Activated CD8-positive, alpha-beta memory T cell treated with anti-CD3 and anti-CD28 coated beads for 1 hour (primary cell): ENCODE measurements at regions not wholly inside any gene's neighbourhood (a gene's known extent, or its start where the extent isn't known, plus 50 kb on each side); places are given as distances from the start of the nearest gene placed in this dataset.

ENCODE experiments used
- DNase-seq, 2 donors: peaks; one replicate each; pipeline ENCODE4 v3.0.0-alpha.2; 2020; ENCODE audit warnings: low read depth in 1 of 2; ENCODE audit errors: extremely low read depth in 1 of 2

DNA sequence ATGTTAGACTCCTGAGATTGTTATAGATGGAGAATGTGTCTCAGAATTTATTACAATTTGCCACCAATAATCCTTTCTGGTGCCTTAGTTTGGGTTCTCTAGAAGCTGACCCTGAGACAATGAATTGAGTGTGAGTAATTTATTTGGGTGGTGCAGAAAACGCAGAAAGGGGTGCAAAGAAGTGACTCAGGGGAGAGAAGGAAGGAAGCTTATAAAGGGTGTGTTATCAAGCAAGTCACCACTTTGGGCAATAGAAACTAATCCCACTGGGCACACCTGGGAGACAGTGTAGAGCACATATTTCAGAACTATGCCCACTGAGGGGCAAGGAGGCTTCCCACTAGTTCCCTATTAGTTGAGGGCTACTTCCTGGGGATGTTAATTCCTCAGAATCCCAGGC, 320.6 kb downstream of the MID1IP1 start:
- no peak for DNase-seq

GRCh38 chrX:39125834-39126233, 324.6 kb downstream of the MID1IP1 start:
- DNase-seq, result no peak

- no peak for DNase-seq
Measured at GRCh38 chrX:39133971-39134370, 332.7 kb downstream of the MID1IP1 start.

DNA sequence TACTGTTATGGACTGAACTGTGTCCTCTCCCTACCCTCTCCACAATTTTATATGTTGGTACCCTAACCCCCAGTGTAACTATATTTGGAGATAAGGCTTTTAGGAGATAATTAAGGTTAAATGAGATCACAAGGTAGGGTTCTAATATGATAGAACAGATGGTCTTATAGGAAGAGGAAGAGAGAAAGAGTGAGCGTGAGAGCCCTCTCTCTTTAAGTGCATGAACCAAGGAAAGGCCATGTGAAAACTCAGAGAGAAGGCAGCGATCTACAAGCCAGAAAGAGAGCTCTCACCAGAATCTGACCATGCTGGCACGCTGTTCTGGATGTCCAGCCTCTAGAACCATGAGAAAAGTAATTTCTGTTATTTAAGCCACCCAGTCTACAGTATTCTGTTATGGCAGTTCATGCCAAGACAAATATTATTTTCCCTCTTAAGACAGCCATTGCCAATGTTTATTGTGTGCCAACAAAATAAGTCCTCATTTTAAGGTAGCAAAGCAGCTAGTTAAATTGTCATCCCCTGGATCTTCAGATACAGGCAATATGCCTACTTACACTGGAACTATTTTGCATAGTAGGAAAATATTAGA, 336.2 kb downstream of the MID1IP1 start:
- no peak for DNase-seq

DNA sequence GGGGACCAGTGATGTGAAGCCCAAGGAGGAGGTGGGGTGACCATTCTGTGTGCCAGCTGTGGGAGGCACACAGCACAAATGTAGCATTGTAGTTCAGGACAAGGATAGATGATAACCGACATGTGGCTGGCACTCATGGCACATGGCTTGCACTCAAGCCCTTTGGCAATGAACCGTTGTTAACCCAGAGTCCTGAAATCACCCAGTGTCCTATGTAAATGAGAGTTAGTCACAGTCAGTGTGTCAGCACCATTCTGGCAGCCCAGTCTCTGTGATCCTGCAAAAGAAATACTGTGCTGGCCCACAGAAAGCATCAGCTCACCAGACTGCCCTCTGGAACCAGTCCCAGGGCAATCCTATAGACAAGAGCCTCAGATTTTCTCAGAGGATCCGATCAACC, 339.3 kb downstream of the MID1IP1 start:
- DNase-seq, result no peak

DNA sequence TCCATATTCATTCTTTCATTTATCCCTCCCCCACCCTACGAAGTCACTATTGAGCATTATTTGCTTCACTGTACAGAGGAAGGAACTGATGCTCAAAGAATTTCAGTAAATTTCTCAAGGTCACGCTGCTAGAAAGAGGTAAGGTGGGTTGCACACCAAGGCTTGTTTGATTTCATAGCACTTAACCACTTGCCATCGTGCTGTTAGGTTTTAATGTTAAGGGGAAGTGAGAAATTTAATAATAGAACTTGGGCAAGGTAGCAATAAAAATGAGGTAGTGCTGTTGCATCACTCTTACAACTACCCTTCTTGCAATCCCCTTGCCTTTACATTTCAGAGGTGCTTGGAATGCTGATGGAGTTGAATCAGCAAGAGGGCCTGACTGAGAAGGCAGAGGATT, 343.1 kb downstream of the MID1IP1 start:
- DNase-seq, result no peak

DNA sequence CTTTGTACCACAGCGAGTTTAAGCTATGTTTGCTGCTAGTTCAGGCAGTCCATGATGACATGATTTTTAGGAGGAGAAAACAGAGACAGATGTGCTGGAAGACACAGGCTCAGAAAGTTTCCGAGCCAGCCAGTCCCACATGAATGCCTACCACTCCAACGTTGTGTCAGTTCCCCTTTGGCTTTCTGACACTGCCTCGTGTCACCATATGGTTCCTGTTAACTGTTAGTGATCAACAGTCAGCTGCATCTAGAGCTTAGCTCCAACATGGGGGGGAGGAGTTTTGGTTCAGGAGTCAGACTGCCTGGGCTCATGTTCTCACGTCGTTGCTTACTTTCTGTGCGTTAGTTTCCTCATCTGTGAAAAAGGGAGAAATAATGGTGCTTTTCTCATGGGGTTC, 343.7 kb downstream of the MID1IP1 start:
- no peak for DNase-seq

DNA sequence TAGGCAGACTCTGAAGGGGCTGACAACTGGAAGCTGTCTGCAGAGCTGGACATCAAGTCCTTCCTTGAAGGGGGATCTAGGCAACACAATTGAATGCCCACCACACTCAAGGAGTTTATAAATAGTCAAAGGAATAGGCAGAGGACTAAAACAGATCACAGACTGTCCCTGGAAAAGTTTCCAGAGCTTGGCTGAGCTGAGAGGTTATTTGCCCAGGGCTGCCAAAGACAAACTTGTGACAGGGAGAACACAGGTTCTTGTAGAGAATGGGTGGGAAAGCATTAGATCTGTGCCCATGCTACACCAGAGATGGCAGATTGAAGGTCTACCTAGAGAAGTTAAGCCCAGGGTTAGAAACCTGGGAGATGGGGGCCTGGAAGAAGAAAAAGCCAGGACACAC, 344.6 kb downstream of the MID1IP1 start:
- DNase-seq, result no peak

DNA sequence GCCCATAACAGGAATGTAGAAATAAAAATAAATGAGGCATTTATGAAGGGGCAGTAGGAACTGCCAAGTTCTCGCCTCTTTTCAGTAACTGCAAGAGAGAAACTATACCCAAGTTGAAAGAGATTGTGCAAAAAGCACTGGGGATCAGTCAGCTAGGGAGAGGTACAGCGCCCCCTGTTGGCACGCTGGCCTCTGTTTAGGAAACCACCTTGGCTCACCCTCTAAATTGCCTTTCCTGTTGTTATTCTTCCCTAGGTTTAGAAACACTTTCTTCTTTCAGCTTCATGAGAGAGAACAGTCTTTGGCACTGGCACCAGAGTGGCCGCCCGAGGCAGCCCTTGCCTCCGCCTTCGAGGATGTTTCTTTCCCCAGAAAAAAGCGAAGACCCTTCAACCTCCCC, 348.5 kb downstream of the MID1IP1 start:
- peak in 1 of 2 donors; percentile 38 for DNase-seq

DNA sequence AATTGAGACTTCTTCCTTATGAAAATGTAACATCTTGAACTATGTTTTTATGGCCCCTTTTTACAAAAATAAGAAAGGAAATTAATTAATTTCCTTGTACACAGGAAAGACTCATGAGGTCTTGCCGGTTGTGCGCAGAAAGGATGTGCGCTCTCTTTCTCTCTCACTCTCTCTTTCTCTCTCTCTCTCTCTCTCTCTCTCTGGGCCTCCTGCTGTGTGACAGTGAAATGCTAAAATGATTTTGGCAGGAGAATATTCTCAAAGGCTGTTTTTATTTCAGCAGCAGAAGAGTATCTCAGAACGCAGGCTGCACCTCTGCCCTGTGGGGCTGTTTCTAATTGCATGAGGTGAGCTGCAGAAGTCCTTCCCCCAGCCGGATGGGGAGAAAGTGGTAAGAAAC, 349.0 kb downstream of the MID1IP1 start:
- no peak for DNase-seq

GRCh38 chrX:39150621-39151020, 349.4 kb downstream of the MID1IP1 start:
- DNase-seq, result no peak

DNA sequence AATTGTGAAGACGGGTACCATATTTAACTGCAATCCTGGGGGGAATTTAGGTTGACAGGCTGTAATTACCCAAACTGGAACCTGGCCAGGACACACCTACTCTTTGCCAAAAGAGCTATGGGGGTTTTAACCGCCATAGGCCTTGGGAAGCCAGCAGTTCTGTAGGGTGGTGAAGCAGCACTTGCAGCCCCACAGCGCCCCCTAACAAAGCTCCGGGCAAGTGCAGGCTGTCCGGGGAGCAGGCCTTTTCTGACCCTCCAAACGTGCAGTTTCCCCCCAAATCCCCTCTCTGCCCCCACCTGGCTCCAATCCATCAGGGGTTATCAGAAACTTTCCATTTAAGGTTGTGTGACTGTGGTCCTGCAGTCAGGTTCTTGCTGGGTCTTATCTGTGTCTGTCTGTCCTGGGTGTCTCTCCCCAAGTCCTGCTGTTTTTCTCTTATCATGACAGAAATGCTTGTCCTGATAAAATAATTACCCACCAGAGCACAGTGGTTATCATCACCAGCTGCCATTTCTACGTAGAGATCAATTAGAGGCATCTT, 350.9 kb downstream of the MID1IP1 start:
- DNase-seq, result no peak

GRCh38 chrX:39156051-39156450, 354.8 kb downstream of the MID1IP1 start:
- DNase-seq, result no peak

- DNase-seq, result no peak
Measured at GRCh38 chrX:39157006-39157405, 355.7 kb downstream of the MID1IP1 start.

DNA sequence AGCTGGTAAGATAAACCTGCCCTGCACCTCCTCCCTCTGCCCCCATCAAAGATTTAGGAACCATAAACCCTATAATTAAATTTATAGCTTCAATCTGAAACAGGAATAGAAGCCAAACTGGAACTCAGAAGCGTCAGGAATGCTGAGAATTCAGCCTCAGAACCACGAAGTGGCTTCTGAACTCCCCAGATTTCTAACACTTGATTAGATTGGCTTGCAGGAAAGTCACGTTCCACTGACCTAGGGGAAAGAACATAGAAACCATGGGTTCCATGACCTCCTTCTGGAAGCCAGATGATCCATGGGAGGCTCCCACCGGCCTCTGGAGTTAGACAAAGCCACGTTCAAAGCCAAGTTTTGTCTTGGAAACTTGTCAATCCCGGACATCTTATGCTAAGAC, 356.5 kb downstream of the MID1IP1 start:
- DNase-seq, result no peak

- DNase-seq, result no peak
Measured at GRCh38 chrX:39158801-39159657, 357.8 kb downstream of the MID1IP1 start.

DNA sequence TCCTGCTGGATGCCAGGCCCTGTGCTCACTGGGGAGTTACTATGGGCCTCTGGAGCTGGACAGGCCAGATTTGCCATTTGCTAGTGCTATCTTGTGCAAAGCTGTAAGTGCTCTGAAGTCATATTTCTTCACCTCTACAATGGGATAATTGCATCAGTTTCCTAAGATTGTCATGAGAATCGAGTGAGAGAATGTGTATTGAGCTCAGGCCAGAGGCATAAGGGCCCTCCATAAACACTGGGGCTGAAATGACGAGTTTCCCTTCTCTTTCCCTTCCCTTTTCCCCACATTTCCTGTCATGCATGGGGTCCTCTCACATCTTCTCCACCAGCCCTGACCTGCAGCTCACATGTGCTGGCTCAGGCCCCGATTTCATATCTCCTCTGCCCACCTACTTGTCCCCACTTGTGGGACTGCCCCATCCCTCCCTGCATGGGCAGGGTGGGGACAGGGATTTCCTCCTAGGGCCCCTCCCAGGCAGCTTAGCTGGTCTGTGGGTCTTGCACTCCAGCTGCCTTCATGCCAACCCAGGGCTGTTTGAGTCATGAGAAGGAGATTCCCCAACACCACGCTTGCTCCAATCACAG, 358.8 kb downstream of the MID1IP1 start:
- no peak for DNase-seq

GRCh38 chrX:39161611-39162255, 360.5 kb downstream of the MID1IP1 start:
- DNase-seq, result no peak

- no peak for DNase-seq
Measured at GRCh38 chrX:39162322-39162735, 361.1 kb downstream of the MID1IP1 start.

GRCh38 chrX:39163581-39164126, 362.4 kb downstream of the MID1IP1 start:
- no peak for DNase-seq

DNA sequence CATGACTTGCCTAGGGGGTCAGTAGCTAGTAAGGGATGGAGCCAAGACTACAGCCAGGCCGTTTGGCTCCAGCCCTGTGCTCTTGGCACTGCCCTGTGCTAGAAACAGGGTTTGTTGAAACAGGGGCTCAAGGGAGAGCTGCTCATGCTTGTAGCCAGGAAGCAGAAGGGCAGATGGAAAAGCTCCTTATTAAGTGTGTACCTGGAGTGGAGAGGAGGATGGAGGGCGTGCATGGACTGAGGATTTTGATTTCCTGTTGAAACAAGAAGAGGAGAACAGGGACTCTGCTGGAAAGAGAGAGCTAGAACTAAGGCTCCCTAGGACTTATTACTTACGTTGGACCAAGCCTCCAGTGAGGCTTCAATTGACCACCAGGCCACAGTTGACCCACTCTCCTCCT, 363.0 kb downstream of the MID1IP1 start:
- no peak for DNase-seq
